ENCODE measurements at regions not wholly inside any gene's neighbourhood (a gene's known extent, or its start where the extent isn't known, plus 50 kb on each side); places are given as distances from the start of the nearest gene placed in this dataset.

GRCh38 chr4:54912155-54912554 lies 213.2 kb downstream of the KDR start:
- TF ChIP-seq, protein P1, sequence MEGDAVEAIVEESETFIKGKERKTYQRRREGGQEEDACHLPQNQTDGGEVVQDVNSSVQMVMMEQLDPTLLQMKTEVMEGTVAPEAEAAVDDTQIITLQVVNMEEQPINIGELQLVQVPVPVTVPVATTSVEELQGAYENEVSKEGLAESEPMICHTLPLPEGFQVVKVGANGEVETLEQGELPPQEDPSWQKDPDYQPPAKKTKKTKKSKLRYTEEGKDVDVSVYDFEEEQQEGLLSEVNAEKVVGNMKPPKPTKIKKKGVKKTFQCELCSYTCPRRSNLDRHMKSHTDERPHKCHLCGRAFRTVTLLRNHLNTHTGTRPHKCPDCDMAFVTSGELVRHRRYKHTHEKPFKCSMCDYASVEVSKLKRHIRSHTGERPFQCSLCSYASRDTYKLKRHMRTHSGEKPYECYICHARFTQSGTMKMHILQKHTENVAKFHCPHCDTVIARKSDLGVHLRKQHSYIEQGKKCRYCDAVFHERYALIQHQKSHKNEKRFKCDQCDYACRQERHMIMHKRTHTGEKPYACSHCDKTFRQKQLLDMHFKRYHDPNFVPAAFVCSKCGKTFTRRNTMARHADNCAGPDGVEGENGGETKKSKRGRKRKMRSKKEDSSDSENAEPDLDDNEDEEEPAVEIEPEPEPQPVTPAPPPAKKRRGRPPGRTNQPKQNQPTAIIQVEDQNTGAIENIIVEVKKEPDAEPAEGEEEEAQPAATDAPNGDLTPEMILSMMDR (IDR thresholded peaks at IDR 0.05): no peak
- TF ChIP-seq POLR2A (IDR thresholded peaks at IDR 0.05): no peak

All from uterus (tissue), 2 donors.